Fibroblast of skin of left quadriceps (primary cell): ENCODE measurements at regions not wholly inside any gene's neighbourhood (a gene's known extent, or its start where the extent isn't known, plus 50 kb on each side); places are given as distances from the start of the nearest gene placed in this dataset.

Source experiments
- DNase-seq, 2 experiments: peaks; one replicate each; pipeline ENCODE4 v3.0.0-alpha.2; 2013; ENCODE audit warnings: low read depth in 2 of 2

DNA sequence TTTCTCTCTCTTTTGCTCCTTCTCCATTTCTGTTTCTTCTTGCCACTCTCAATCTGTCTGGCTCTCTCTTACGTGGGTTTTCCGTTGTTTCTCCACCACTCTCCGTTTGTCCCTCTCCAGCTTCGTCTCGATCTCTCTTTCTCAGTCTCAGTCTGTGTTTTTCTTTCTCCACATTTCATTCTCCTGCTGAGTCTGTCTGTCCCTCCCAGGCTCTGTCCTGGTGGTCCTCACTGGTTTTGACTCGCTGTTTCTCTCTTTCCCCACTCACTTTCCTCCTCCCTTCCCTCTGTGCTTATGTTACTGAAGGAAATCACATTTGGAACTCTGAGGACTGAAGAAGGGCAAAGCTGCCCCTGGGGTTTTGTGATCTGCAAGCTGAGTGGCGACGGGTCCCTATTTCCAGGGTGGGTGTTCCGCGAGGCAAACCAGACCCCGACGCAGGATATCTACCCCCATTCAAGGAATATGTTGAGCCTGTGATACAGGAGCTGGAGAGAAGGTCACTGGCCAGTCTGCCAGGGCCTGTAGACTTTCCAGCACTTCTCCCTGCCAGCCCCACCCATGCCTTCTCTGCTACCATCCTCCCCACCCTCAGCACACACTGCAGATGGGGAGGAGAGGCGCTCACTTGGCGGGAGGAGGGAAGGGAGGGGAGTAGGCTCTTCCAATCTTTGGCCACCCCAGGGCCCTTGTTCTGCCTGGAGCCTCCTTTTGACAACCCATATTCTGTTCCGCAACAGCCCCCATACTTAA is 102.7 kb upstream of the MAP1LC3B2 start:
- DNase-seq: no peak

DNA sequence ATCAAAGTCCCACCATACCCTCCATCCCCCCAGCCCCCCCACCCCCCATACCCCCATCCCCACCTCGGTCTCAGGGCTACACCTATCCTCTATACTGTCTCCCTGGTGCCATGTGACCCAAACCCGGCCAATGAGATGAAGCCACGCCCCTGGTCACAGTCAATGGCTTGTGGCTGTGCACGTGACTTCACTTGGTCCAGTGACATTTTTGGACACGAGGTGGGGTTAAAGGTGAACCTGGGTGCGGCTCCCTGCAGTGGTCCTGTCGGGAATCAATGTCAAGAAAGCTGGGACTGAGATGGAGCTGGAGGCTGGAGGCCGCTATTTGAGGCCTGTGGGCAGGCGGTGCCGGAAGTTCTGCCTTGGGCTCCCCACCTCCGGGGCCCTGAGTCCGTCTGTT is 100.7 kb upstream of the MAP1LC3B2 start:
- DNase-seq: no peak

DNA sequence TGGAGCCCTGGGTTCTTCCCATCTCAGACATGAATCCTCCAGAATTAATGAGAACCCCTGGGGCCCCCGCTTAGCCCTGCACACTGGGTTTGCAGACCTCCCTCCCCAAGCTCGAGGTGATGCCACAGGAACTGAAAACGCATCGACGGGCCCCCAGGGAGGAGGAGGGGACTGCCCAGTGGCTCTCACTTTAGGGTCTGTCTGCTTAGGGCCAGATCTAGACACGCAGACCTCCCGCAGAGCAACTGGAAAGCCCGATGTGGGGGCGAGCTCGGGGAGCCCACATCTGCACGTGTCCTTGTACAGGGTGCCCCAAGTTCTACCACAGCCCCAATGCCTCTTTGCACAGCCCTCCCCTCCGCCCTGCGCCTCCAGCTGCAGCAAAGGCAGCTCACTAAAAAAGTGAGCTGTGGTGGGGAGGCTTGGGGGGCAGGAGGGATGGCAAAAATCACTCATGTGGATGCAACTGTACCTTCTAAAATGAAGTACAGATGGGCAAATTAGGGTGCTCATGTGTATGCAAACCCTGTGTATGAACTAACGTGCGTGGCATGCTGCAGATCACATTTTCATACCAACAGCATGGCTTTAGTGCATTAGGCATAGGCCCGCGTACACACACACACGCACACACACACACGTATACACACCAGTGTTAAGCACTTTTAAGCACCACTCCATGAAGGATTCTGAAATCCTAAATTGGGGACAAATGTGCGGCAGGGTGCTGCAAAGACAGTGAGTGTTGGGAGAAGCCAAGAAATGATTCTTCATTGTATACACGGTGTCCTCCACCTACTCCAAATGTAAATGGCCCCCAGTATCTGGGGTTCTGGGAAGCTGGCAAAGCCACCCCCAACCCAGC is 99.9 kb upstream of the MAP1LC3B2 start:
- DNase-seq: no peak

- DNase-seq: no peak
Observed at GRCh38 chr12:116459916-116460663, 99.1 kb upstream of the MAP1LC3B2 start.

GRCh38 chr12:116461060-116461459 is 98.1 kb upstream of the MAP1LC3B2 start:
- no peak for DNase-seq

- DNase-seq: no peak
Observed at GRCh38 chr12:116463366-116463765, 95.8 kb upstream of the MAP1LC3B2 start.

DNA sequence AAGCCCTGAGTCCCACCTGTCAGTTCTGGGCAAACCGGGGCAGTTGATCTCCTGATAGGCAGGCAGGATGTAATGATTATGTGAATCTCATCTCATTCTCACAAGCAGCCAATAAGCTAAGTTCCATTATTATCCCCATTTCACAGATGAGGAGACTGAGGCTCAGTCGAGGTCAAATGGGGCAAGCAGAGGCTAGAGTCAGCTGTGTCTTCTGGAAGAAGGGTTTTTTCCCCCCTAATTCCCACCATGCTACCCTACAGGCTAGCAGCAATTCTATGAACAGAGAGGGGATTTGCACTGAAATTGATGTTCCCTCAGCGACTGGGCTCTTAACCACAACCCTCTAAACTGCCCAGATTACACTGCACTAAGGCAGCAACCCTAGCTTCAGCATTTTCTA is 93.8 kb upstream of the MAP1LC3B2 start:
- no peak for DNase-seq

DNA sequence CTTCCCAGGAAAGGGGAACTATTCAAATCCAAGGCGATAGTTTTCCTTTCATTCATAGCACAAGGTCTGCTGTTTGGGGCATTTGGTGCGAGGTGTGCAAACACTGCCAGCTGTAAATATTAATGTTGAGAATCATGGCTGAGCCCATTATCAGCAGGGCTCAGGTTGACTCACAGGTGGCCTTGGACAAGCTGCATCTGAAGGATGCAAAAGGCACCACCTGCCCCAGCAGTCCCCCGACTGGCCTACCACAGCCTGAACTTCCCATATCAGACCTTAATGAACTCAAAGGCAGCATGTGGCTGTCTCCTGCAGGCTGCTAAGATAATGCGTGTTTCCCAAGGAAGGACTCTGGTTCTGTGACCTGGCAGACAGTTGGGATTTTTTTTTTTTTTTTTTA is 93.3 kb upstream of the MAP1LC3B2 start:
- no peak for DNase-seq

DNA sequence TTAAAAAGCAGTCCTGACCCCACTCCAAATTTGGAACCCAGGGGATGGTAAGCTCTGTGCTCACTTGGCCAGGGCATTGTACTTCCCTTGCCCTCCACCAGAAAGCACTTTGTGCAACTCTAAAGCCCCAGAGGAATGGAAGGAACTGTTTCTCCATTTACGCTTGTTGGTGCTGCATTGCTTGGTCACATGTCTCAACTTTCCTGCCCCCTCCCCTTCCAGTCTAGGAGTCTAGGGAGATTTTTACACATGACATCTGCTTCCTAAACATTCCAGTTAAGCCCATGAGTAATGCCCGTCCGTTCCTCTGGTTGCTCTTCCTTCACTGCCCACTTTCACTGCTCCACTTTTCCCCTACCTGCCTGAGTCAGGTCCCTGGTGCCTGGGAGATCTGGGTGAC is 92.6 kb upstream of the MAP1LC3B2 start:
- no peak for DNase-seq

GRCh38 chr12:116469344-116469743 is 89.8 kb upstream of the MAP1LC3B2 start:
- DNase-seq: no peak

- no peak for DNase-seq
Observed at GRCh38 chr12:116471544-116471943, 87.6 kb upstream of the MAP1LC3B2 start.

DNA sequence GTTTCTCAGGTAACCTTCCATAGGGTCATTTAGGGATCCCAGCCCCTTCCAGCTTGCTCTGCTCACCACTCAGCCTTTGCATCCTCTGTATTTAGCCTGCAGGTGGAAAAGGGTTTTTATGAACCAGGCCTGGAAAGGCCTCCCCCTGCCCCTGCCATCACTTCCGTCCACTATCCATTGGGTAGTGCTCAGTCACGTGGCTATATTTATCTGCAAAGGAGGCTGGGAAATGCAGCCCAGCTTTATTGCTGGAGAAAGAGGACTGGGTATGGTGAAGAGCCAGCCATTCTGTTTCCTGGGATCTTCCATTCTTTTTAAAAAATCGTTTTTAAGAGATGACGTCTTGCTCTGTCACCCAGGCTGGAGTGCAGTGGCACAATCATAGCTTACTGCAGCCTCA is 87.0 kb upstream of the MAP1LC3B2 start:
- no peak for DNase-seq

DNA sequence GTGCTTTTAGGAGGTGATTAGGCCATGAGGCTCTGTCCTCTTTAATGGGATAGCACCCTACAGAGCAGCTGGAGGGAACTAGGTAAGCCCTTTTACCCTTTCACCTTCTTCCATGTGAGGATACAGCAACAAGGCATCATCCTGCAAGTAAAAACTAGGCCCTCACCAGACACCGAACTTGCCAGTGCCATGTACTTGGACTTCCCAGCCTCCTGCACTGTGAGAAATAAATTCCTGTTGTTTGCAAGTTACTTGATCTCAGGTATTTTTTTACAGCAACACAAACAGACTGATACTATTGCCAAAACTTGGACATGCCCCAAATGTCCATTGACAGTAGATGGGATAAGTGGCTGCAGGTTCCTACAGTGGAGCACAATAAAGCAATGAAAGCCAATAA is 85.8 kb upstream of the MAP1LC3B2 start:
- no peak for DNase-seq

GRCh38 chr12:116474331-116474730 is 84.8 kb upstream of the MAP1LC3B2 start:
- DNase-seq: no peak

DNA sequence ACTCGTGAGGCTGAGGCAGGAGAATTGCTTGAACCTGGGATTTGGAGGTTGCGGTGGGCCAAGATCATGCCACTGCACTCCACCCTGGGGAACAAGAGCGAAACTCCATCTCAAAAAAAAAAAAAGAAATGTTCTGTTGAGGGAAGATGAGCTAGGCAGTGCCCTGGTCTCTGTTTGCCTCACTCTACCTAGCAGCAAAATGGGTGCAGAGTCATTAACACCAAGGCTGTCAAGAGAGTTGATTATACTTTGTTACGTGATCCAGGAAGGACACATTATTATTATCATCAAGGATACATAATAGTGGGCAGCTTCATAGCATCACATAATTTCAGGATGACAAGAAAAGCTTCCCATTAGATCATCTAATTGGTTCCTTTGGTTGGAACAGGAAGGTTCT is 84.3 kb upstream of the MAP1LC3B2 start:
- no peak for DNase-seq

DNA sequence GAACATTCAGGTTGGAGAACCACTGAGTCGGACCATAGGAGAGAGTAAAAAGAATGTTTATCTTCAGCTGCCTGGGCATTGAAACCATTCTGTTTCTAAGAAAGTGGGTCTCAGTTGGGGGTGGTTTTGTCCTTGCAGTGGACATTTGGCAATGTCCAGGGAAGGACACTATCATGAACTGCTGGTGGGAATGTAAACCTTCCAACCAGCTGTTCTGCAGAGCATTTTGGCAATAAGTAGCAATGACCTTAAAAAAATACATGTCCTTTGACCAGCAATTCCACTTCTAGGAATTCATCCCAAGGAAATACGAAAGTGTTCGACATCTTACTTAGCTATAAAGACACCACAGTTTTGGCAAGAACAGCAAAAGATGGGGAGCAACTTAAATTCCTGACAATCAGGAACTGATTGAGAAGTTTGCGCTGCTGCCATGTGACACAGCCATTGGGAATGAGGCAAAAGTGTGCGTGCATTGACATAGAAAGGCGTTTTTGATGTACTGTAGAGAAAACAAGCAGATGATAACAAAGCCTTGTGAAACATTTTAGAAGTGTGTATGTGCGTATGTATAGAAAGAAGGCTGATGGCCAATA is 82.9 kb upstream of the MAP1LC3B2 start:
- no peak for DNase-seq

- no peak for DNase-seq
Observed at GRCh38 chr12:116478243-116478773, 80.9 kb upstream of the MAP1LC3B2 start.

DNA sequence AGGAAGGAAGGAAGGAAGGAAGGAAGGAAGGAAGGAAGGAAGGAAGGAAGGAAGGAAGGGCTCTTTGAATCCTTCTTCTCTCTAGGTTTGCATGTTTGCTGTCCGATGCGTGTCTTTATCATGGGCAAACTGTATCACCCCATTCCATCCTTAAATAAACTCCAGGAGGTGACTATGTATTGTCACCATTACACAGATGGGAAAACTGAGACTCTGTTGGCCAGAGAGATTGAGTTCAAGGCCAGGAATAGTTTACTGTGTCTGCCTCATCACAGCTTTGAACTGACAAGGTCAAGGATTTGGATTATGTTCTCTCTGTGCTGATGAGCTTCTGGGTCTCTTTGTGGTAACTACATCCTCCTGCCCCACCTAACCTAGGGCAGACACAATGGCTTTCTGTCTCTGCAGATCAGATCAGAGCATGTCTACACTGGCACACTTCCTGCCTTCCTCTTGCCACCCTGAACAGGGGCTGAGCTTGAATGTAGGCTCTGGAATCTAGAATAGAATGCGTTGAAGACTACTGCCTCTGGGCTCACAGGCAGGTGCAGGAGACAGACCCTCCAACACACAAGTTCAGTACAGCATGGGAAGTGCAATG is 78.9 kb upstream of the MAP1LC3B2 start:
- no peak for DNase-seq

DNA sequence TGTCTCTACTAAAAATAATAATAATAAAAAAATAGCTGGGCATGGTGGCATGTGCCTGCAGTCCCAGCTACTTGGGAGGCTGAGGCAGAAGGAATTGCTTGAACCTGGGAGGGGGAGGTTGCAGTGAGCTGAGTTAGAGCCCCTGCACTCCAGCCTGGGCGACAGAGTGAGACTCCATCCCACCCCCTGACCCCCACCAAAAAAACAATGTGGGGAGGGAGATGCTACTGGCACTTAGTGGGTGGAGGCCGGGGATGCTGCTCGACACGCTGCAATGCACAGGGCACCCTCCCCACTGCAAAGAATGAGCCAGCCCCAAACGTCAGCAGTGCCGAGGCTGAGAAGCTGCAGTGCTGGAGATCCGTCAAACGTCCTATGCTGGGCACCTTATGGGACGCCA is 77.5 kb upstream of the MAP1LC3B2 start:
- DNase-seq: no peak

DNA sequence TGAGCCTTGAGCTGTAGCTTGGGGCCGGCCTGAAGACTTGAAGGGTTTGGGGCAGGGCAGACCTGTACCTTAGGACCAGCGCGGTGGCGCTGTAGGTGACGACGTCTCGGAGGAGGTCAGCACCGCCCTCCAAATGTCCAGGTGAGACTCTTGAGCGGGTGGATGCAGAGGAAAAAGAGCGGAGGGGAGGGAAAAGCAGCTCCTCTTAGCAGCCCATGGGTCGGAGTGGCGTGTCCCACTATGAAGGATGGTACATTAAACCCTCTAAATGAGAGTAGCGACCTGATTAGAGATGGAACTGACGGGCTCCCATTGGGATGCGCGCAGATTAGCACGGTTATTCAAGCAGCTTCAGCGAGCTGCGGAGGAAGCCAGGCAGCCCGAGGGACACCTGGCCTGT is 77.0 kb upstream of the MAP1LC3B2 start:
- no peak for DNase-seq

GRCh38 chr12:116482859-116483258 is 76.3 kb upstream of the MAP1LC3B2 start:
- no peak for DNase-seq
